Osteoblast (primary cell): ENCODE measurements at regions not wholly inside any gene's neighbourhood (a gene's known extent, or its start where the extent isn't known, plus 50 kb on each side); places are given as distances from the start of the nearest gene placed in this dataset.

Source experiments
- DNase-seq: peaks from one replicate; pipeline ENCODE4 v3.0.0; 2011; ENCODE audit warnings: low spot score, mixed read lengths; ENCODE audit not compliant: insufficient read length; ENCODE audit errors: missing footprints
- H2AFZ ChIP-seq: 2 replicates; pipeline ENCODE4 v1.6.0; 2011; ENCODE audit warnings: mild to moderate bottlenecking, low read length
- H3K27ac ChIP-seq: 2 replicates; pipeline ENCODE4 v1.5.1; 2011; ENCODE audit warnings: mild to moderate bottlenecking, low read depth, low read length, moderate library complexity
- H3K27me3 ChIP-seq: 2 replicates; pipeline ENCODE4 v1.6.0; 2012; ENCODE audit warnings: mild to moderate bottlenecking, control low read depth, inconsistent platforms, low read length, moderate library complexity; ENCODE audit not compliant: insufficient read depth
- H3K36me3 ChIP-seq: 2 replicates; pipeline ENCODE4 v1.5.1; 2011; ENCODE audit warnings: mild to moderate bottlenecking, low read length, control low read depth, moderate library complexity; ENCODE audit not compliant: insufficient read depth
- H3K4me1 ChIP-seq: 2 replicates; pipeline ENCODE4 v1.5.1; 2011; ENCODE audit warnings: mild to moderate bottlenecking, low read length, control low read depth, moderate library complexity; ENCODE audit not compliant: insufficient read depth
- H3K4me2 ChIP-seq: 2 replicates; pipeline ENCODE4 v1.6.0; 2011; ENCODE audit warnings: mild to moderate bottlenecking, low read length; ENCODE audit not compliant: insufficient read depth
- H3K4me3 ChIP-seq: fragments of 200-600 bp; sonication (generic); 3 replicates; pipeline ENCODE4 v1.5.1; 2012; ENCODE audit warnings: mild to moderate bottlenecking, low read length, inconsistent platforms; ENCODE audit not compliant: insufficient read depth
- H3K79me2 ChIP-seq: 2 replicates; pipeline ENCODE4 v1.6.0; 2012; ENCODE audit warnings: mild to moderate bottlenecking, low read length, control low read depth, inconsistent platforms; ENCODE audit not compliant: insufficient read depth
- H3K9me3 ChIP-seq: 2 replicates; pipeline ENCODE4 v1.5.1; 2011; ENCODE audit warnings: low read depth, low read length, control low read depth
- H4K20me1 ChIP-seq: 2 replicates; pipeline ENCODE4 v1.6.0; 2012; ENCODE audit warnings: mild to moderate bottlenecking, low read length, control low read depth; ENCODE audit not compliant: insufficient read depth
- TF ChIP-seq, protein P1 (sequence below): IDR thresholded peaks from 2 replicates; pipeline ENCODE4 v1.5.1; 2011; ENCODE audit warnings: mild to moderate bottlenecking, low read depth, low read length, moderate library complexity; ENCODE audit errors: extremely low read depth

DNA sequence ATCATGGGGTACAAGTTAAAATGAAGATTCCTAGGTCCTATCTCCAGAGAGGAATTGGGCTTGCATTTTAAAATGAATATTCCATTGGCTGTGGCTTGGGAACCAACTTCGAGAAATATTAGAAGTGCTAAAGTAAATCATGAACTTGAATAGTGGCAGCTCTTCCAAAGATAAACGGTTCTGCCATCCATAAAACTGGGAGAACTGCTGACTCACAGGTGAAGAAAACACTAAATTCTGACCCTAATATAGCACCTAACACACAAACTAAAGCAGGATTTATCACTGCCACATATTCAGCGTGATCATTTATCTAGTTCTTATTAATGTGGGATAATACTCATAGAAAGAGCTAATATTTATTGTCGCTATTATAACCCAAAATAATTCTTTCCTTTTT lies 508.1 kb upstream of the ID4 start:
- peaks cover under 1% of the 10 kb centered on the region for H3K4me1 ChIP-seq
- no peaks in the 10 kb centered on the region for H3K9me3 ChIP-seq
- TF ChIP-seq, protein P1, sequence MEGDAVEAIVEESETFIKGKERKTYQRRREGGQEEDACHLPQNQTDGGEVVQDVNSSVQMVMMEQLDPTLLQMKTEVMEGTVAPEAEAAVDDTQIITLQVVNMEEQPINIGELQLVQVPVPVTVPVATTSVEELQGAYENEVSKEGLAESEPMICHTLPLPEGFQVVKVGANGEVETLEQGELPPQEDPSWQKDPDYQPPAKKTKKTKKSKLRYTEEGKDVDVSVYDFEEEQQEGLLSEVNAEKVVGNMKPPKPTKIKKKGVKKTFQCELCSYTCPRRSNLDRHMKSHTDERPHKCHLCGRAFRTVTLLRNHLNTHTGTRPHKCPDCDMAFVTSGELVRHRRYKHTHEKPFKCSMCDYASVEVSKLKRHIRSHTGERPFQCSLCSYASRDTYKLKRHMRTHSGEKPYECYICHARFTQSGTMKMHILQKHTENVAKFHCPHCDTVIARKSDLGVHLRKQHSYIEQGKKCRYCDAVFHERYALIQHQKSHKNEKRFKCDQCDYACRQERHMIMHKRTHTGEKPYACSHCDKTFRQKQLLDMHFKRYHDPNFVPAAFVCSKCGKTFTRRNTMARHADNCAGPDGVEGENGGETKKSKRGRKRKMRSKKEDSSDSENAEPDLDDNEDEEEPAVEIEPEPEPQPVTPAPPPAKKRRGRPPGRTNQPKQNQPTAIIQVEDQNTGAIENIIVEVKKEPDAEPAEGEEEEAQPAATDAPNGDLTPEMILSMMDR, result no peak
- no peak overlapping the region for H3K4me2 ChIP-seq
- no peaks in the 10 kb centered on the region for H3K27me3 ChIP-seq
- H3K4me3 ChIP-seq, result no peak overlapping the region
- no peak overlapping the region for H3K27ac ChIP-seq
- no peak overlapping the region for H2AFZ ChIP-seq
- no peaks in the 10 kb centered on the region for H3K79me2 ChIP-seq
- no peaks in the 10 kb centered on the region for H4K20me1 ChIP-seq
- DNase-seq, result no peak
- no peaks in the 10 kb centered on the region for H3K36me3 ChIP-seq

GRCh38 chr6:19331089-19331488 lies 506.1 kb upstream of the ID4 start:
- H3K4me2 ChIP-seq, result no peak overlapping the region
- H3K9me3 ChIP-seq, result no peaks in the 10 kb centered on the region
- H3K4me3 ChIP-seq, result no peak overlapping the region
- H4K20me1 ChIP-seq, result no peaks in the 10 kb centered on the region
- no peaks in the 10 kb centered on the region for H3K79me2 ChIP-seq
- no peak for DNase-seq
- no peaks in the 10 kb centered on the region for H3K27me3 ChIP-seq
- H2AFZ ChIP-seq, result no peak overlapping the region
- no peaks in the 10 kb centered on the region for H3K36me3 ChIP-seq
- H3K27ac ChIP-seq, result no peak overlapping the region
- TF ChIP-seq, protein P1, result no peak
- no peaks in the 10 kb centered on the region for H3K4me1 ChIP-seq

DNA sequence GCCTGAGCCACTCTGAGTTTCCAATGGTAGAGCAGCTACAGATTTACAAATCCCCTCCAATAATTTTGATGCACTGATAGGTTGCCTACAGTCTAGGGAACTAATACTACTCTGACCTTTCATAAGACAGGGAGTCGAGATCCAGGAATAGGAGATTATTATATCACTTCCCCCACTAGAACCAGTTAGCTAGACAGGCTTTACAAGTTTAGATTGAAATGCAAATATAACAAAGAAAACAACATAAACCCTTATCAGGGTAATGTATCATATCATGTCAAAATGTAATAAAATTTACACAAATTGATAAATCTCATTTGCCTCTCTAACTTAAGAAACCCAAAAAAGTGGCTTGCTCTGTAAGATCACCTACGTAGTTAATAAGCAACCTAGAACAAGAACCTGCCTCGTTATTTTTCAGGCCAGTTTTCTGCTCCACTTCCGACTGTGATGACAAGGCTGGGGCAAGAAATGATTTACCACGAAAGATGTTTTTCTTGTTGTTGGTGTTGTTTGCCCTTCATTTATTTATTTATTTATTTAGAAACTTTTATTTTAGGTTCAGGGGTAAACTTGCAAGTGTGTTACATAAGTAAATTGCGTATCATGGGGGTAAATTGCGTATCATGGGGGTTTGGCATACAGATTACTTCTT lies 504.2 kb upstream of the ID4 start:
- H3K4me3 ChIP-seq, result no peak overlapping the region
- H3K4me1 ChIP-seq, result no peaks in the 10 kb centered on the region
- no peaks in the 10 kb centered on the region for H3K27me3 ChIP-seq
- no peak for DNase-seq
- no peaks in the 10 kb centered on the region for H4K20me1 ChIP-seq
- no peaks in the 10 kb centered on the region for H3K36me3 ChIP-seq
- H2AFZ ChIP-seq, result no peak overlapping the region
- H3K9me3 ChIP-seq, result no peaks in the 10 kb centered on the region
- TF ChIP-seq, protein P1, result no peak
- no peak overlapping the region for H3K27ac ChIP-seq
- no peak overlapping the region for H3K4me2 ChIP-seq
- no peaks in the 10 kb centered on the region for H3K79me2 ChIP-seq

DNA sequence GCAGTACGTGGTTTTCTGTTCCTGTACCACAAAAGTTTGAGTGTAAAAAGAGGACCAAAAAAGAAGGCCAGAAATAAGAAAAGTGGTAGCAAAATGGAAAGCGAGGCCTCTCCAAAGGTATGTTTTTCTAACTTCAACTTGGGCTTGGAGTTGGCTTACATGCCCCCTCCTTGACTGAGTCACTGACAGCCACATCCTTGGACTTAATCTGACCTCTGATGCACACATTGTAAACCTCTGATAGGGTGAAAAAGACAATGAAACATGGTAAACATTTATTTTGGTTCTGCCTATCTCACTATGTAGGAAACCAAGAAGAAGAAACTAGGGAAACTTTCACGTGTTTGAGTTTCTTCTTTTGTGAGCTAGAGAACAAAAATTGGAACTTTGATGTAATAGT lies 503.2 kb upstream of the ID4 start:
- peak; percentile 39 for DNase-seq
- Histone ChIP-seq H3K4me1 (no peaks in the 10 kb centered on the region), H3K36me3 (no peaks in the 10 kb centered on the region), H3K27ac (no peak overlapping the region), H4K20me1 (no peaks in the 10 kb centered on the region), H3K27me3 (no peaks in the 10 kb centered on the region), H3K79me2 (no peaks in the 10 kb centered on the region), H2AFZ (no peak overlapping the region), H3K9me3 (no peaks in the 10 kb centered on the region), H3K4me3 (no peak overlapping the region), H3K4me2 (no peak overlapping the region)
- TF ChIP-seq, protein P1, result no peak
